Forelimb muscle (tissue), 1 donor: ENCODE measurements at regions not wholly inside any gene's neighbourhood (a gene's known extent, or its start where the extent isn't known, plus 50 kb on each side); places are given as distances from the start of the nearest gene placed in this dataset.
"Not testable (repeated sequence)": the region's sequence is repeated elsewhere in the genome, so short reads cannot be mapped to it uniquely, and the experiment has no call there.

Source experiments
- DNase-seq: peaks from one replicate; pipeline ENCODE4 v3.0.0-alpha.2; 2013; ENCODE audit warnings: low read depth

DNA sequence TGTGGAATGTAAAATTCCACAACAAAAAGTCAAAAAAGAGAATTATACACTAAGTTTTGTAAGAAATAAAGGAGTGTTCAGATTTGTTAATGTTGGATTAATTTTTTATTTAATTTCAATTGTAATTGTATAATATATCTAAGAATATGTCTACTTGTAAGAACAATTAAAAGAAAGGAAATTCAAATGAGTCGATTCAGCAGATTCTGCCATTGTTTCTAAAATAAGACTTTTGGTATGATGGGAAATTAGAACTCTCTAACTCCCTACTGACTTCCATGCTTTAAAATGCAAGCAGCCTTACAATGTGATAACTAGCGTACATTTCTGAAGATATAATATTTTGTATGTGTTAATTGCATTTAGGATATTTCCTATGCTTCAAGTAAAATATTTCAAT lies 395.9 kb upstream of the ZNF717 start:
- DNase-seq, result no peak

DNA sequence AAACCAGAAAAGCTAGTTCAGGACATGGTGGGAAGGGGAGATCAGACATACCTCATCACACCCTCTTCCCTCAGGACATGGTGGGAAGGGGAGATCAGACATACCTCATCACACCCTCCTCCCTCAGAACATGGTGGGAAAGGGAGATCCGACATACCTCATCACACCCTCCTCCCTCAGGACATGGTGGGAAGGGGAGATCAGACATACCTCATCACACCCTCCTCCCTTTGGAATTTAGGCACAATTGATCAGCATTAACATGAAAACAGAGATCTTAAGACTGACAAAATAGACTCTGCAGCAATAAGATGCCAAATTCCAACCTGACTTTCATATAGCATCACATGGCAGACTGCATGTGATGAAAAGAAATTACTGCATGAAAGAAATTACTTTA lies 412.7 kb upstream of the ZNF717 start:
- DNase-seq, result no peak

DNA sequence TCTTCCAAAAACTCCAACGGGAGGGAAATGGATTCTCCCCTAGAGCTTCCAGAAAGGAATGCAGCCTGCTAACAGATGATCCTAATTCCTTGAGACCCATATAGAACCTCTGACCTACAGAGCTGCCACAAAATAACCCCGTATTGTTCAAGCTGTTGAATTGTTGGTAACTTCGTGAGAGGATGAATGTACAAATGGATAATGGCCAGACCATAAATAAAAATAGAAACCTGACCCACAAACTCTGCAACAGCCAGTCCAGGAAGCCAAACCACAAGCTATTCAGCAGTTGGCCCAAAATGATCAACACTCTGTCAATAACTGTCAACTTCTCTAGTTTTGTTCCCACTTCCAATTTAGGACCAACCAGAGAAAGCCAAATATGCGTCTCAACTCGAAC lies 414.0 kb upstream of the ZNF717 start:
- DNase-seq, result no peak

DNA sequence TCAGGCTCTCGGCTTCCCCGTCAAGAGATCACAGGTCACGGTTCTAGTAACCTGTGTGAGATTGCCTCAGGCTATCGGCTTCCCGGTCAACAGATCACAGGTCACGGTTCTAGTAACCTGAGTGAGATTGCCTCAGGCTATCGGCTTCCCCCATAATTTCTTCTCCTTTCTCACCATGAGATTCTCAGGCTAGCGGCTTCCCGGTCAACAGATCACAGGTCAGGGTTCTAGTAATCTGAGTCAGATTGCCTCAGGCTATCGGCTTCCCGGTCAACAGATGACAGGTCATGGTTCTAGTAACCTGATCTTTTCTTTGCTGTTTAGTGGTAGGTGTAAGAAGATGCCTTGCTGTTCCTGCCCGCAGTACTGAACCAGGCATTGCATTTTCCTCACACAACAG lies 418.2 kb upstream of the ZNF717 start:
- DNase-seq, result no peak

DNA sequence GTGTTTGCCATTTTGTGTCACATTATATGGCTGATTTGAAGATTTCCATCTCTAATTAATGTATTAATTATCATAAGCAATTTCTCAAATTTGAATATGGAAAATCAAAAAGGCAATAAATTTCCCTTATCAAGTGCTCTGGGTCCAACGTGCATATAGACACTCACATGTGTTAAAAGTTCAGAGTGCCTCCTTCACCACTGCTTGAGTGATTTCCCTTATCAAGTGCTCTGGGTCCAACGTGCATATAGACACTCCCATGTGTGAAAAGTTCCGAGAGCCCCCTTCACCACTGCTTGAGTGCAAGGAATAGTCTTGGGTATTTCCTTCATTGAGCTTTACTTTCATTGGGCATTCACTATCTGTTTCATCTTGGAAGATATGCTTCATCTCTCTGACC lies 421.0 kb upstream of the ZNF717 start:
- DNase-seq, result no peak

DNA sequence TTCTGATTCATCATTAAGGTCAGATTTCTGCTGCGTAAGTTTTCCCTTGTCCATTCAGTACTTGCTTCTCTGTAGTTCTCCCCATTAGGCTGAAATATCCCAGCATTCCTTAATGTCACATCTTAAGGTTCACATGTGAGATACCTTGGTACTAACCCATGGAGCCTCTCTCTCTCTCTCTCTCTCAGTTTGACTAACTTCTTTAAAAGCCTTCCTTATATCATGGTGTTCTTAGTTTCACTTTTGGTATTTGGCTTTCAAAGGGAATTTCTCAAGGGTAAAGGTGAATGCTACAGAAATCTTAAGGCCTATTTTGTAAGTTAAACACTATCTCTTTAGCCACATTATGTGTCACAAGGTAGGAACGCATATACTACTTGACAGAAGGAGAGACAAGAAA lies 427.3 kb upstream of the ZNF717 start:
- no peak for DNase-seq

DNA sequence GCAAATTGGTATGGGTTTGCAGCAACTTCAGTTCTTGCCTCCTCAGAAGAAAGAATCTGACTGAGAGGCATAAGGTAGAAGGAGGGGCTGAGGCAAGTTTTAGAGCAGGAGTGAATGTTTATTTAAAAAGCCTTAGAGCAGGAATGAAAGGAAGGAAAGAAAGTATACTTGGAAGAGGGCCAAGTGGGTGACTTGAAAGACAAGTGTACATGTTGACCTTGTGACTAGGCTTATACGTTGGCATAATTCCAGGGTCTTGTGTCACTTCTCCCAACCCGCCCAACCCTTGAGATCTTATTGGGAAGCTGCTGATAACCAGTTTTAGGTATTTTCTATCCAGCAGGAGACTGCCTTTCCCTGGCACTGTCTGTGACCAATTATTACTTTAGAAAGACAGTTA lies 436.9 kb upstream of the ZNF717 start:
- DNase-seq, result no peak

DNA sequence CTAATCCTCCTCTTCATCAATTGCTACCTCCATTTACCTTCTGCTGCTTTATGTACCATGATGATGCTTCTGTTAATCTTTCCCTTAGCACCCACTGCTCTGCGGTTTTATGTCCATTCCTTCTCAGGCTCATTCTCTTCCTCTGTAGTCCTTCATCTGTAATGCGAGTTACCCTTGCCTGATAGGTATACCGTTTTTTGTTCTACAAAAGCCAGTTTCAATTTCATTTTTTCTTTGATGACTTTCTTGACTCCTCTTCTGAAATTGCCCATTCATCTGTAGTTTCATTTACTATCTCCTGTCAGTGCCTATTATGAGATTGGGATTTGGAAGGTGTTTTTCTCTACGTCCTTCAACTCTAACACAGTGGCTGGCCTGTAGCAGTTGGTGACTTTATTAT lies 445.9 kb upstream of the ZNF717 start:
- DNase-seq, result no peak

DNA sequence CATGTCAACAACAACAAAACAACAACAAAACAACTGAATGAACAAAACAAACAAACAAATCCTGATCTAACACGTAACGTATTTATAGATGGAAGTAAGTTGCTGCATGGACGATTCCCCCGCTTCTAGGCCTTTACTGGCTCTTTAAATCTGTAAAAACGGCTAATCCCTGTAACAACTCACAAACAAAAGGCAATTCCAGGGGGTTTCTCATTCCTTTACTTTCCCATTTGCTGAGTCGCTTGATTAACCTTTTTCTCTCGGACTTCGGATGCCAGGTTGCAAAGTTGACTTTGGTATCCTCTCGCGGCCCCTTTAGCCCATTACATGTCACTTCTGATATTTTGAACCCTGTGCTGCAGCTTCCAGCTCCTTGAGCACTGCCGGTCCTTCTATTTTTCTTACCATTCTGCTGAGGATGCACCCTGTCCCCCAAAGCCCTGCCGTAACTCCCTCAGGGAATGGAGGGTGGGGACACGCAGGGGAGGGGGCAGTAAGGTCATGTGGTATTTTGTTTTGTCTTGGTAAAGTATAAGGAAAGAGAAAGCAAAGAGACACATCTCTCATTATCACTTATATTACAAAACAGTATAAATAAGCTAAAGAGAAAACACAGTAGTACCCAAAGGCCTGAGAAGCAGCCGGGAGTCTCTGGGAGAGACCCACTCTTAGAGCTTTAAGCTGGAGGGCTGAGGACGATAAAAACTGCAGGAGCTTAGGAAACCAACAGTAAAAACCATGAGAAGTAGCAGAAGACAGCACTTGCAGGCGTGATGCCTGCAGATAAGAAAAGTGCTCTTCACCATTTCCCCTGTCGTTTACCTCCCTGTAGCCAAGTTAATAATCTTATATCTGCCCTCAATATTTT lies 457.8 kb upstream of the ZNF717 start:
- no peak for DNase-seq

DNA sequence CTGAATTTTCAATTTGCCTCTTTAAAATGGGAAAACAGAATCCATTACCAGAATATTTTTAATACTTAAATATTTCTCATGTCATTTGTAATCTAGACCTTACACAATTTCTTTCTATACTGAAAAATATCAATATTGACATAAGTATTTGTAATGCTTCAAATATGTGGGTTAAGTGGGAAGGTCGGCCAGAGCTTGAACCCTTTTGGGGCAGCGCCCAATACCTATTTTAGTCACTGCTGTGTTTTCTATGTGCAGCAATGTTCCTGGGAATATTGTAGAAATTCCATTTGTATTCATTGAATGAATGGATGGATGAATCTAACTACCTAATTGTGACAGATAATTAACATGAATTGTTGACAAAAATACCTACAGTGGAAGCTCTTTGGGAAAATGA lies 459.7 kb upstream of the ZNF717 start:
- DNase-seq, result no peak

DNA sequence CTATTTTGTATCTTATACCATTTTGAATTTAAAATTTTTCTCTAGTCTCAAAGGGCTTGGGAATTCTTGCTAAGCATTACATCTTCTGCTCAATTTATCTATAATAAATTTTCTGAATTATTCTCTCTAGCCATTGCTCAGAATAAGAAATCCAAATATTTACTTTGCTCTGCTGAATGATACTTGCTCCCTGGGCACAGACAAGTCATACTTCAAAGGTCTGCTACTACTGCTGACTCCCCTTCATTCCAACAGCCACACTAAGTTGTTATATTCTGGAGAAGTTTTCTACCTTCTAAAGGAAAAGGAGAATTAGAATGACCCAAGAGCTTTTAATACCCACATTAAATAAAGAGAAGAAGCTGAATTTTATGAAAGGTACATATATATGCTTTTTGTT lies 460.3 kb upstream of the ZNF717 start:
- no peak for DNase-seq

DNA sequence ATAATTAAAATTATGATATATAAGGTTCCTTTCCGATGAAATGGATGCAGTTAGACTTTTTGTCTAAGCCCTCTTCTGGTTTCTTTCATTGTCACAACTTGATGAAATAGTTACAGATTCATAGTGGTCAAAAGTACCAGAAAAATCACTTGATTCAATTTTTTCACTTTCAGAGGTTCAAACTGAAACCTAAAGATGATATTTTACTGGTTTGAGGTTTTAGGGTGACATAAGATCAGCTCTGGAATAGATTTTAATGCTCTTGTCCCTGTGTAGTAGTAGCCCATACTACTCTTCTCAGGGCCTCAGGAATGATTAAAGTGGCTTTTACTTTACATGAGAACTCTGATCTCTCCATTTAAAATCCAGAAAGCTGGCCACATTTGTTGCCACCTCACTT lies 479.1 kb upstream of the ZNF717 start:
- DNase-seq, result no peak

DNA sequence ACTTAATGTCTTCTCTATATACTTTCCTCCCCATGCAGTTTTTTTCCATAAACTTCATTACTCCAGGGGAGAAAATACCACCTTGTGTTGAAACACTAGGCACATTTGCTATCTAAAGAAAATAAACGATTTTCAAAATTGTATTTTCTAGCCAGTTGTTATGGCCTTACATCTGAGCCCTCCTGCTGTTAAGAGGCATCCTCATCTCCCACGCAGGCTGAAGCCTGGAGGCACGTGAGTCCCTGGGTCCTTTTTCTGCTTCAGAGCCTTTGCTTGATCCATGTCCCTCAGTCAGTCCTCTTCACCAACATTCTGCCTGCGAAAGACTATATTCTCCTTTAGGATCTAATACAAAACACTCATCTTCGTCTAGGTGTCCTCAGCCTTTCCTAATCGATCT lies 479.6 kb upstream of the ZNF717 start:
- no peak for DNase-seq

DNA sequence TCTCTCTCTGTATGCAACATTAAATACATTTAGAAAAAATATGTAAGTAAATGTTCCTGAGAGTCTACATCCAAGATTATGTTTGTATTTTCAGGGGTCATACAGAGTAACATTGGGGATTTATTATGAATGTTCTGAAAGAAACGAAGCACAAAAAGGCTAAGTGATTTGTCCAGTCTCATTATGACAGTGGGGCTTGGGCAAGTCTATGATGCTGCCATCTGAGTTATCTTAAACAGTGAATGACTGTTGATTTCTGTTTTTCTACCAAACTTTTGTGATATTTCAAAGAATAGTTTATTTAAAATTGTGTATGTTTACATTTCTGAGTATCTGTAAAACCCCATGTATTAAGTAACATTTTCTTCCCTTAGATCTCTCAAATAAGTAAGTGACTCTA lies 481.2 kb upstream of the ZNF717 start:
- no peak for DNase-seq

DNA sequence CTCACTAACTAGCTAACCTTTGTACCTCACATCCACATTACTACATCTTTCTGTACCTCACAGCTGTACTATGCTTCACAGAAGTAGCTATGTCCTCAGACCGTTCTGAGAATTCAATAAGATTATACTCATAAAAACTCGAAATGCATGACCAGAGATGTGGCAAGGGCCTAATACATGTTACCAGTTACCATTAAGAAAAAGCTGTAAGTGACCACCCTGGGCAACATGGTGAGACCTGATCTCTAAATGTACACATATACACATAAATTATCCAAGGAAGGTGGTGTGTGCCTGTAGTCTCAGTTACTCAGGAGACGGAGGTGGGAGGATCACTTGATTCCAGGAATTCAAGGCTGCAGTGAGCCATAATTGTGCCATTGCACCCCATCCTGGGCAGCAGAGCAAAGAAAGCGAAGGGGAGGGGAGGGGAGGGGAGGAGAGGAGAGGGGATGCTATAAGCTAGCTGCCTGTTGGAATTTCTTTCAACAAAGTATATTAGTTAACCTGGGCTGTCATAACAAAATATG lies 482.6 kb upstream of the ZNF717 start:
- no peak for DNase-seq

DNA sequence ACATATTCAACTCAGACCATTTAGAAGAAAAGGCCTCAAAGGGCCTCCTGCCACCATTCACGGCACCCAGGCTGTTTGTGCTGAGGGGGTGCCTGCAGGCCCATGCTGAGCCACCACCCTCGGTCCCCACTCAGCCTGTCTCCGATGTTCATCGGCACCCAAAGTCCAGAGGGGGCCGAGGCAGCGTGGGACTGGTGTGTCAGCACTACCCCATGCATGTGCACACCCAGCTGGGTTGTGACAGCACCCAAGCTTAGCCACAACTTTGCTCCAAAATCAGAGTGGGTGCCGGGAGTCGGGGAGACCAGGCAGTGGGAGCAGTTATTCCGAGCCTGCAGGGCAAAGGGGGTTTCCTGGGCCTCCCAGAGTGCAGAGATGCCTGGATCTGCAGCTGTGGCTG lies 508.5 kb upstream of the ZNF717 start:
- DNase-seq, result no peak

DNA sequence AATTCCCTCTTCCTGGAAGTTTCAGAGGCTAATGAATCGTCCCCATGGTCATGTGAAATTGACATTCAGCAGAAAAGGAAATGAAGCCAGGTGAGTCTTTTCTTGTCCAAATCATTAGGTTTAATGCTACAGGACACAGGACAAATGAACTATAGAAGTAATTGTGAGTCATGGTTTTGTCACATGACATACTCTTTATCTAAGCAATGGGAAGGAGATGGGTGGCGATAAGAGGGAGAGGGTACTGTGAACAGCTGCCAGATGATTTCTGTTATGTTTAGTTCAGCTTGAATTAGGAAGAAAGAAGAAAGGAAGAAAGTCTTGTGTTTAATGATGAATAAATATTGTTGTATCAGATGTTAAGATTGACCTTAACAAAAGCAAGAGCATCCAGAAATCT lies 515.4 kb upstream of the ZNF717 start:
- DNase-seq, result no peak

DNA sequence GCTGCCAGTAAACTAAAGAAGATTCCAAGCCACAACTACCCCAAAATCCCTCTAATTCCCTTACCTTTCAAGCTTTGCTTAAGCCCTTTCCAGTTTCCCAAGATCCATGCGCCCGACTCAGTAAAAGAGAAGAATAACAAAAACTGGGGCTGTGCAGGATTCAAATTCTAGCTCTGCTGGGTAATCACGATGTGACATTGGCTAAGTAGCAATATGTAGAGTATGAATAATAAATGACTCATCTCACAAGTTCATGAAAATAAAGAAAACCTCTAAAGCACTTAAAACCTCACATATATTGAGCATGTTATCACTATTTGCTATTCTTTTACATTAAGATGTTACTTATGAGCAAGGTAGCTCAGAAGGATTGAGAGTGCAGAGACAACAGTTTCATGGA lies 522.2 kb upstream of the ZNF717 start:
- DNase-seq, result no peak

DNA sequence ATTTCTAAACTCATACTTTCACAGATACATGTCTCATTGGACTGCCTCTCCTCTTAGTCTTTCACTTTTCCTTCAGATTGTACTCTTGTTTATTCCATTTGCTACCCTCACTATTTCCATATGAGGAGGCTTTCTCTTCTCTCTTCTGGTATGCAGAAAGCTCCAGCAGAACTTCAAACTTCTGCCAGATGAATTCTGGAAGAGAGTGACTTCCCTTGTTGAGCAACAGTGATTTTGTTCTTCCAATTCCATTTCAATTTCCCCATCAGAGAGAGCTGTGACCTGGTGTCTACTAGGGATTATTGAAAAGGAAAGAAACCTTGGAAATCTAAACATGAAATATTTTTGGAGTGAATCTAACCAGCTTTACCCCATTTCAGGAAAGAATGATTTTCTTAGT lies 523.2 kb upstream of the ZNF717 start:
- no peak for DNase-seq

DNA sequence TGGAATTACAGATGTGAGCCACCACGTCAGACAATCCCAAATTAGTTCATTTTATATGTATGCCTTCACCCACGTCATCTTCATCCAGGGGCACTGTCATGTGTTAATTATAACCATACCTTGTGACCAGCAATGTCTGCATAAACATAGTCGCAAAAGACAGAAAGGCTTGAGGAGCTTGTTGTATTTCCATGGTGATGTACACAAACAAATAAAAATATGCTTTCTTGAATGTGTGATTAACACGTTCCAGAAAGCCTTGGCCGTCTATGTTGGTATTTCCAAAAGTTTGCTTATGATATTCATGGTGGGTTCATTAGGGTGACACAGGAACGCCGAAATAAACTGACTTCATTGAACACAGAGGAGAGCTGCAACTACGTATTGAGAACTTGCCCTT lies 524.7 kb upstream of the ZNF717 start:
- no peak for DNase-seq

DNA sequence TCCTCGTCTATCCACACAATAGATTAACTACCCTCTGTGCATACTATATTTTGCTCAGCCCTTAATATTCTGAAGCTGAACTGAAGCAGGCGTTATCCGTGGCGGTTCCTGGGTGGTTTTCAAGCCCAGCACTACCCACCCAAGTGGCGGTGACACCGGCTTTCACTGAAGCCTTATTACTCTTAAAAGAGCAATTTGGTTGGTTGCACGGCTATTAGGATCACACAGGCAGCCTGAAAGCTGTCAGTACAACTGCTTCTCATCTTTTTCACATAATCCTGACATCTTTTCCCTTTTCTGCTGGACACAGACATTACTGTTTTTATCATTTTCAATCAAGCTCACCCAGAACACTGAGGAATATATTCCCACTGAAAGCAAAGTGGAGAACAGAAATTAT lies 525.3 kb upstream of the ZNF717 start:
- DNase-seq, result no peak

DNA sequence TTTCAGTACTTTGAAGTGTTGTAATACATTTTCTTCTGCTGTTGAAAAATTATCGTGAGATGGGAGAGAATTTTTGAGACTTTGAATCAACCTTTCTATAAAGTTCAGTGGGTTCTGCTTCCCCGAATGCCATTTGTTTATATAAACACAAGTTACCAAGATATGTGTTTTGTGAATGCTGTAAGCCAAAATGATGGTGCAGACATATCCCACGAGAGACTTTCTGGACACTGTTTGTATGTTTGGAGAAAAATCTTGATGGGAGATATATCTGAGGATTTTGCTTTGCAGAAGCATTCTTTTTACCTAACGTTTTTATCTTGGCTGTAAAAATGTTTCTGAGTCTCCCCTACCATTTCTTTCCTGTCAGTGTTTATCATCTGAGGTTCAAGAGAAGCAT lies 526.6 kb upstream of the ZNF717 start:
- no peak for DNase-seq

DNA sequence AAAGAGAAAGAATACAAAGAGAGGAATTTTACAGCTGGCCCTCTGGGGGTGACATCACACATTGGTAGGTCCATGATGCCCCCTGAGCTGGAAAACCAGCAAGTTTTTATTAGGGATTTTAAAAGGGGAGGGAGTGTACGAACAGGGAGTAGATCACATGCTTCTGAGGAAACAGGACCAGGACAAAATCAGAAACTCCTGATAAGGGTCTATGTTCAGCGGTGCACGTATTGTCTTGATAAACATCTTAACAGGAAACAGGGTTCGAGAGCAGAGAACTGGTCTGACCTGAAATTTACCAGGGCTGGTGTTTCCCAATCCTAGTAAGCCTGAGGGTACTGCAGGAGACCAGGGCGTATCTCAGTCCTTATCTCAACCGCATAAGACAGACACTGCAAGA lies 530.6 kb upstream of the ZNF717 start:
- not testable (repeated sequence) for DNase-seq

DNA sequence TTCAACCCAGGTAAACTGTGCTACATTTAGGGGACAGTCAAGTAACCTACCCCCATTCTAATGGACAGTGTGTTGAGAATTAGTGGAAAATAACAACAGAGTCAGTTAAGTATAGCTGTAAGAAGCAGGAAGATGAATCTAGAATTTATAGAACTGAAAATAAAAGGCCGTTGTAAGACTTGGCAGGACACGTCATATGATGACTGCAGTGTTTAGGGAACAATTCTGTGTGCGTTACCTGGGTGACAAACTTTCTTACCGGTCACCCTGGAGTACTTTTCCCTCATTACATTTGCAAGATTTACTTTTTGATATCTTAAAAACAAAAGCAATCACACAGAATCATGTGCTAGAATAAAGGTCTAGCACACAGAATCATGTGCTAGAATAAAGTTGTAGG lies 536.3 kb upstream of the ZNF717 start:
- DNase-seq, result no peak
